Upper lobe of left lung (tissue), 6 donors: ENCODE measurements at regions not wholly inside any gene's neighbourhood (a gene's known extent, or its start where the extent isn't known, plus 50 kb on each side); places are given as distances from the start of the nearest gene placed in this dataset.

ENCODE experiments used
- ATAC-seq, 2 donors: fragments of 200-7000 bp; cut with Tn5 transposase; one replicate each; pipeline ENCODE4 v1.9.1; 2022; ENCODE audit warnings: mild to moderate bottlenecking in 2 of 2, moderate library complexity in 2 of 2; ENCODE audit not compliant: low FRiP score in 2 of 2
- DNase-seq, 2 donors: peaks; one replicate each; pipeline ENCODE4 v3.0.0-alpha.2; 2019 to 2020
- H3K27ac ChIP-seq, 4 donors: fragments of 200-600 bp; sonication (generic); one replicate each; pipeline ENCODE4 v1.5.1; 2016 to 2019
- H3K27me3 ChIP-seq, 4 donors: fragments of 200-600 bp; sonication (generic); one replicate each; pipeline ENCODE4 v1.5.1; 2017 to 2019
- H3K36me3 ChIP-seq, 4 donors: fragments of 200-600 bp; sonication (generic); one replicate each; pipeline ENCODE4 v1.5.1; 2016 to 2019
- H3K4me1 ChIP-seq, 4 donors: fragments of 200-600 bp; sonication (generic); one replicate each; pipeline ENCODE4 v1.5.1; 2018 to 2019
- H3K4me3 ChIP-seq, 4 donors: fragments of 200-600 bp; sonication (generic); one replicate each; pipeline ENCODE4 v1.5.1; 2017 to 2019; ENCODE audit warnings: mild to moderate bottlenecking in 2 of 4, moderate library complexity in 1 of 4
- H3K9me3 ChIP-seq, 4 donors: fragments of 200-600 bp; sonication (generic); one replicate each; pipeline ENCODE4 v1.5.1; 2018 to 2019
- EP300 ChIP-seq, 4 donors: sonication (generic); formaldehyde crosslinking; IDR thresholded peaks; one replicate each; pipeline ENCODE4 v1.5.1; 2017; ENCODE audit warnings: antibody characterized with exemption in 4 of 4, control low read depth in 2 of 4
- POLR2A ChIP-seq, 4 donors: fragments of 450-650 bp; IDR thresholded peaks; one replicate each; pipeline ENCODE4 v1.5.1; 2016 to 2017; ENCODE audit warnings: antibody characterized with exemption in 4 of 4, mild to moderate bottlenecking in 2 of 4
- POLR2AphosphoS5 ChIP-seq, 2 donors: sonication (generic); formaldehyde crosslinking; IDR thresholded peaks; one replicate each; pipeline ENCODE4 v1.5.1; 2017; ENCODE audit warnings: antibody characterized with exemption in 2 of 2
- WGBS, 2 donors: methylation state at CpG; one replicate each; pipeline ENCODE4 v1.1.5; 2017 to 2018; 5-methylcytosine and 5-hydroxymethylcytosine counted together
- TF ChIP-seq, protein P1 (sequence below), 6 experiments: fragments of 450-650 bp in 4 of 6; fragments of 200-600 bp in 2 of 6; sonication (generic) in 2 of 6; IDR thresholded peaks; one replicate each; pipeline ENCODE4 v1.5.1; 2016 to 2019; ENCODE audit warnings: antibody characterized with exemption in 6 of 6
- donor health status: DM: no; HTN: no; CAD: no; lungs with moderate emphysema.
- donor health status: DM: no; HTN: yes; CAD: no; lungs with severe emphysema.

DNA sequence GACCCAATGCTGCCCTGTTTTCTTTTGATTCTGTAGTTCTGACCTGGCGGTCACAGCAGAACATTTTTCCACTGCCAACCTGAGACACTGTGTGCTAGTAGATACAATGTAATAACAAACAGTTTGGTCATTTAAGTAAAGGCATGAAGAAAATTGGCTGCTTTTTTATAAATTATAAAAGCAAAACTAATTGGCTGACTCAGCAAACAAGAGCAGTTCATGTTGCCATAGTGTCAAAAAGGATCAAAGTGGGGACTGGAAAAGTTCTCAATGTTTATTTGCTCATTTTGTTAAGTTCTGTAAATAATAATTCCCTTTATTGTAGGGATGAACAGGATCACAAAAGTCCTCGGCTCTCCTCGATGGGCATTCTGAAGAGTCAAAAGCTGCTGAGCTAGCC lies 599.5 kb downstream of the PKHD1 start:
- H3K4me1 ChIP-seq = no peaks in the 10 kb centered on the region
- no peak overlapping the region for H3K4me3 ChIP-seq
- no peak for DNase-seq
- no peaks in the 10 kb centered on the region for H3K9me3 ChIP-seq
- WGBS, 2 donors = 62 to 68% methylated on average over 3 of the region's 3 CpGs
- H3K27ac ChIP-seq = no peak overlapping the region
- H3K36me3 ChIP-seq = no peaks in the 10 kb centered on the region
- H3K27me3 ChIP-seq = no peaks in the 10 kb centered on the region
- no peak for ATAC-seq
- TF ChIP-seq, protein P1, sequence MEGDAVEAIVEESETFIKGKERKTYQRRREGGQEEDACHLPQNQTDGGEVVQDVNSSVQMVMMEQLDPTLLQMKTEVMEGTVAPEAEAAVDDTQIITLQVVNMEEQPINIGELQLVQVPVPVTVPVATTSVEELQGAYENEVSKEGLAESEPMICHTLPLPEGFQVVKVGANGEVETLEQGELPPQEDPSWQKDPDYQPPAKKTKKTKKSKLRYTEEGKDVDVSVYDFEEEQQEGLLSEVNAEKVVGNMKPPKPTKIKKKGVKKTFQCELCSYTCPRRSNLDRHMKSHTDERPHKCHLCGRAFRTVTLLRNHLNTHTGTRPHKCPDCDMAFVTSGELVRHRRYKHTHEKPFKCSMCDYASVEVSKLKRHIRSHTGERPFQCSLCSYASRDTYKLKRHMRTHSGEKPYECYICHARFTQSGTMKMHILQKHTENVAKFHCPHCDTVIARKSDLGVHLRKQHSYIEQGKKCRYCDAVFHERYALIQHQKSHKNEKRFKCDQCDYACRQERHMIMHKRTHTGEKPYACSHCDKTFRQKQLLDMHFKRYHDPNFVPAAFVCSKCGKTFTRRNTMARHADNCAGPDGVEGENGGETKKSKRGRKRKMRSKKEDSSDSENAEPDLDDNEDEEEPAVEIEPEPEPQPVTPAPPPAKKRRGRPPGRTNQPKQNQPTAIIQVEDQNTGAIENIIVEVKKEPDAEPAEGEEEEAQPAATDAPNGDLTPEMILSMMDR (IDR thresholded peaks at IDR 0.05) = no peak
- no peak for TF ChIP-seq EP300 (IDR thresholded peaks at IDR 0.05)
- no peak for TF ChIP-seq POLR2AphosphoS5 (IDR thresholded peaks at IDR 0.05)
- TF ChIP-seq POLR2A (IDR thresholded peaks at IDR 0.05) = no peak

DNA sequence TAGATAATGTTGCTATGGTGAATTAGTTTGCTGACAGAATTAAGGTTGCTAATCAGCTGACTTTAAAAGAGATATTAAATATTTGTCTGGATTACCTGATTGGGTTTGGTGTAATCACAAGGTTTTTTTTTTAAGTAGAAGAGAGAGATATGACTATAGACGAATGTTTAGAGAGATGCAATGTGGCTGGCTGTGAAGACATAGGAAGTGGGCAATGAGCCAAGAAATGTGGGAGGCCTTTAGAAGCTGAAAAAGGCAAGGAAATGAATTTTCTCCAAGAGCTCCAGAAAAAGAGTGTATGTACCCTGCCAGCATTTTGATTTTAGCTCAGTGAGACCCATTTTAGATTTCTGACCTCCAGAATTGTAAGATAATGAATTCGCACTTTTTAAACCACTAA lies 598.3 kb downstream of the PKHD1 start:
- ATAC-seq (no peak), DNase-seq (no peak)
- no peaks in the 10 kb centered on the region for H3K27me3 ChIP-seq
- no peaks in the 10 kb centered on the region for H3K36me3 ChIP-seq
- H3K4me1 ChIP-seq = no peaks in the 10 kb centered on the region
- TF ChIP-seq POLR2A (IDR thresholded peaks at IDR 0.05) (no peak), EP300 (IDR thresholded peaks at IDR 0.05) (no peak), POLR2AphosphoS5 (IDR thresholded peaks at IDR 0.05) (no peak)
- TF ChIP-seq, protein P1 (IDR thresholded peaks at IDR 0.05) = no peak
- H3K9me3 ChIP-seq = no peaks in the 10 kb centered on the region
- H3K27ac ChIP-seq = no peak overlapping the region
- H3K4me3 ChIP-seq = no peak overlapping the region
- 59 to 65% methylated on average over 2 of the region's 2 CpGs for WGBS, 2 donors

DNA sequence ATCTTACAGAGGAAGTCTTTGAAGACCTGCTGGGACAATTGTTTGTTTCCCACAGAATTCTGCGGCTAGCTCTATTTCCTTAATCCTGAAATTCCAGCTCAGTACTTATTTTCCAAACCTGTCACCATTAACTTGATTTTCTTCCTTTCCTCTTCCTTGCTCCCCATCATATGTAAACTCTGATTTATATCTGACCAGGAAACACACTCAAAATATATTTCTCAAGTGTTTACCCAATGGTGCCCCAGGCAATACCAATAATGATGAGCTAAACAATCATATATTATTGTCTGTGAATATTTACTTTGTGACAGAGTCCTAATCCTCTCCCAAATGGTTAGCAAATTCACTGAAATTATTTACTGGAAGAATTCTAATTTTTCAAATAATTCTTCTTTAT lies 597.3 kb downstream of the PKHD1 start:
- Histone ChIP-seq H3K4me1 (no peaks in the 10 kb centered on the region), H3K27ac (no peak overlapping the region), H3K27me3 (no peaks in the 10 kb centered on the region), H3K9me3 (no peaks in the 10 kb centered on the region), H3K36me3 (no peaks in the 10 kb centered on the region), H3K4me3 (no peak overlapping the region)
- 37 to 39% methylated on average over 1 of the region's 1 CpG for WGBS, 2 donors
- TF ChIP-seq EP300 (IDR thresholded peaks at IDR 0.05) = no peak
- no peak for TF ChIP-seq POLR2A (IDR thresholded peaks at IDR 0.05)
- no peak for TF ChIP-seq POLR2AphosphoS5 (IDR thresholded peaks at IDR 0.05)
- TF ChIP-seq, protein P1 (IDR thresholded peaks at IDR 0.05) = no peak
- ATAC-seq (no peak), DNase-seq (no peak)

DNA sequence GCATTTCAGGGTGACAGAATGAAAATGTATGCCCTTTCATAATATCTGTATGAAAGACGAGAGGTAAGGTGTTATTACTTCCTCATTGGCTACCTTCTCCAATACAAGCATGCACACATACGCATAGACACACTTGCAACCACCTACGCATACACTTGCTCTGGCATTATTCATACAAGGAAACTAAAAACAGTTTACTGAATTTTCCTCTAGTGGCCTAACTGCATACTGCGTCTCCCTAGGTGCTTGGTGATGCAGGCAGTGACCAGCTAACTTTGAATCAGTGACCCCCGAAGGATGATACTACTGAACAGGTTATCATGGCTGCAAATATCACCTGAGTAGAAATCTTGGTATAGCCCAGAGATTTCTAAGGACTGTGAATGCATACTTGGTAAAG lies 593.1 kb downstream of the PKHD1 start:
- H3K36me3 ChIP-seq = no peaks in the 10 kb centered on the region
- WGBS, 2 donors = 70 to 80% methylated on average over 5 of the region's 5 CpGs
- no peak overlapping the region for H3K4me3 ChIP-seq
- DNase-seq = no peak
- H3K4me1 ChIP-seq = no peaks in the 10 kb centered on the region
- no peak for ATAC-seq
- TF ChIP-seq, protein P1 (IDR thresholded peaks at IDR 0.05) = peak in 3 of 6 experiments; percentile 5 to 17 (median 14)
- no peak for TF ChIP-seq EP300 (IDR thresholded peaks at IDR 0.05)
- H3K9me3 ChIP-seq = no peaks in the 10 kb centered on the region
- H3K27ac ChIP-seq = no peak overlapping the region
- no peaks in the 10 kb centered on the region for H3K27me3 ChIP-seq

DNA sequence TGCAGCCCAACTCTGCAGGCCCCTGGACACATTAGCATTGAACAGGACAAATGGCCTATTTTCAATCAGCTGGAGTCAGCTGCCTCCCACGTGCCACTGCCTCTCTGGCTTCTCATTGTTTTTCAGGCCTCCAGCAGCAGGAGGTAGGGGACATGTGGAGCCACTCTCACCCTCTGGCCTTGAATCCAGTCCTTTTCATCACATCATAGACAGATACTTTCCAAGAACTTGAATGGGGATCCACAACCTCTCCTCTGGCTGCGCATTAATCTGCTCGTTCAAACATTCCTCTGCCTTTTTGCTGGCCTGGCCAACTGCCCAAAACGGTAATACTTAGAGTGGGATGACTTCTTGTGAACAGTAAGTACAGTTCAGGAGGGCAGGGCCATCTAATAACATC lies 592.3 kb downstream of the PKHD1 start:
- TF ChIP-seq POLR2AphosphoS5 (IDR thresholded peaks at IDR 0.05) (no peak), POLR2A (IDR thresholded peaks at IDR 0.05) (no peak), EP300 (IDR thresholded peaks at IDR 0.05) (no peak)
- TF ChIP-seq, protein P1 (IDR thresholded peaks at IDR 0.05) = no peak
- Histone ChIP-seq H3K36me3 (no peaks in the 10 kb centered on the region), H3K27me3 (no peaks in the 10 kb centered on the region), H3K4me3 (no peak overlapping the region), H3K9me3 (no peaks in the 10 kb centered on the region), H3K27ac (no peak overlapping the region), H3K4me1 (no peaks in the 10 kb centered on the region)
- 35% methylated on average over 4 of the region's 4 CpGs for WGBS, 2 donors
- ATAC-seq (no peak), DNase-seq (no peak)
